Stomach (tissue), 4 donors: ENCODE measurements at regions not wholly inside any gene's neighbourhood (a gene's known extent, or its start where the extent isn't known, plus 50 kb on each side); places are given as distances from the start of the nearest gene placed in this dataset.

Experiments used
- EP300 ChIP-seq: sonication (generic); formaldehyde crosslinking; IDR thresholded peaks from one replicate; pipeline ENCODE4 v1.6.1; 2017; ENCODE audit warnings: antibody characterized with exemption
- POLR2A ChIP-seq, 4 donors: fragments of 450-650 bp; IDR thresholded peaks; one replicate each; pipeline ENCODE4 v1.6.1; 2016; ENCODE audit warnings: antibody characterized with exemption in 4 of 4, control low read depth in 2 of 4, mild to moderate bottlenecking in 1 of 4, moderate library complexity in 1 of 4
- POLR2AphosphoS5 ChIP-seq, 3 donors: sonication (generic); formaldehyde crosslinking; IDR thresholded peaks; one replicate each; pipeline ENCODE4 v1.6.1; 2016; ENCODE audit warnings: antibody characterized with exemption in 3 of 3
- TF ChIP-seq, protein P1 (sequence below), 7 experiments: fragments of 450-650 bp in 4 of 7; fragments of 200-600 bp in 3 of 7; sonication (generic) in 3 of 7; IDR thresholded peaks; one replicate each; pipeline ENCODE4 v1.5.1; 2016 to 2019; ENCODE audit warnings: antibody characterized with exemption in 7 of 7, control low read depth in 2 of 7, mild to moderate bottlenecking in 1 of 7

DNA sequence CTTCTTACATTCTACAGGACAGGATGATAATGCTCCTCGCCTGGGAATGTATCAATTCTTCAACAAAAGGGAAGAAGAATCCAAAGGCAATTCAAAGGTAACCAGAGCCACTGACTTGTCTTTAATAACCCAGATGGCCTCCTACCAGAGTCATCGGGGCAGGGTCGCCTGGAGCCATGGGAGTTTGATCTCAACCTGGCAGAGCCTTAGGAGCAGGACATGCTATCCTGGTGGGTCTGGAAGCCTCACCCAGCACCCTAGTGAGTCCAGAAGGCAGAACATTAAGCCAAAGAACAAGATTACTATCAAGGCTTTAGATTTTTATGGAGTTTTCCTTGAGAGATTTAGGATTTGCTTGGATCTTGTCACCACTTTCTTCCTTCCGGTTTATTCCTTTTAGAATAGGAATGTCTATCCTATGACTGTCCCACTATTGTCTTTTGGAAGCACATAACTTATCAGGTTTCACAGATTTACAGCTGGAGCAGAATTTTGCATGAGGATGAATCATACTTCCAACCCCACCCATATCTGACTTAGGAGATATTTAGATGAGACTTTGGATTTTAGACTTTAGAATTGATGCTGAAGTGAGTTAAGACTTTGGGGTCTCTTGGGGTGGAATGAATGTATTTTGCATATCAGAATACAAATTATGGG is 330.3 kb upstream of the GOLIM4 start:
- TF ChIP-seq, protein P1, sequence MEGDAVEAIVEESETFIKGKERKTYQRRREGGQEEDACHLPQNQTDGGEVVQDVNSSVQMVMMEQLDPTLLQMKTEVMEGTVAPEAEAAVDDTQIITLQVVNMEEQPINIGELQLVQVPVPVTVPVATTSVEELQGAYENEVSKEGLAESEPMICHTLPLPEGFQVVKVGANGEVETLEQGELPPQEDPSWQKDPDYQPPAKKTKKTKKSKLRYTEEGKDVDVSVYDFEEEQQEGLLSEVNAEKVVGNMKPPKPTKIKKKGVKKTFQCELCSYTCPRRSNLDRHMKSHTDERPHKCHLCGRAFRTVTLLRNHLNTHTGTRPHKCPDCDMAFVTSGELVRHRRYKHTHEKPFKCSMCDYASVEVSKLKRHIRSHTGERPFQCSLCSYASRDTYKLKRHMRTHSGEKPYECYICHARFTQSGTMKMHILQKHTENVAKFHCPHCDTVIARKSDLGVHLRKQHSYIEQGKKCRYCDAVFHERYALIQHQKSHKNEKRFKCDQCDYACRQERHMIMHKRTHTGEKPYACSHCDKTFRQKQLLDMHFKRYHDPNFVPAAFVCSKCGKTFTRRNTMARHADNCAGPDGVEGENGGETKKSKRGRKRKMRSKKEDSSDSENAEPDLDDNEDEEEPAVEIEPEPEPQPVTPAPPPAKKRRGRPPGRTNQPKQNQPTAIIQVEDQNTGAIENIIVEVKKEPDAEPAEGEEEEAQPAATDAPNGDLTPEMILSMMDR (IDR thresholded peaks at IDR 0.05): no peak
- no peak for TF ChIP-seq POLR2A (IDR thresholded peaks at IDR 0.05)
- no peak for TF ChIP-seq POLR2AphosphoS5 (IDR thresholded peaks at IDR 0.05)
- no peak for TF ChIP-seq EP300
